HepG2 (cell line): ENCODE measurements at regions not wholly inside any gene's neighbourhood (a gene's known extent, or its start where the extent isn't known, plus 50 kb on each side); places are given as distances from the start of the nearest gene placed in this dataset.
A peak's percentile ranks its signal among the peaks of the same experiment; 100 is the strongest.

Source experiments
- ATAC-seq: fragments of 200-7000 bp; cut with Tn5 transposase; 3 replicates; pipeline ENCODE4 v1.9.1; 2020; ENCODE audit warnings: mild to moderate bottlenecking, moderate library complexity
- BruUV-seq: library from RNA; stranded (reverse); fragments of 400-500 nt; replicated peaks from 2 replicates; lab custom pipeline; 2021; lab: Mats Ljungman, UMichigan
- CTCF ChIA-PET: fragments of 300-600 bp; formaldehyde crosslinking; extraction: SDS; loops from one replicate; lab custom pipeline; 2021; ENCODE audit warnings: low total read pairs, inconsistent platforms, low intra/inter-chr PET ratio; lab: Yijun Ruan, JAX
- POLR2A ChIA-PET: fragments of 350-600 bp; sonication (Branson Sonifier 250); formaldehyde crosslinking; loops from one replicate; lab custom pipeline; 2020; ENCODE audit warnings: antibody characterized with exemption, inconsistent platforms; lab: Yijun Ruan, JAX
- DNase-seq: peaks from one replicate; pipeline ENCODE4 v3.0.0-alpha.2; 2015; ENCODE audit warnings: low spot score
- FAIRE-seq: peaks from 3 replicates; lab custom pipeline; 2011; peaks lifted over from hg19 to GRCh38; lab: Jason Lieb, UNC
- H2AFZ ChIP-seq: one replicate; pipeline ENCODE4 v1.6.1; 2011; ENCODE audit warnings: low read length, inconsistent platforms
- H3K27ac ChIP-seq: fragments of 300-600 bp; 3 replicates; pipeline ENCODE4 v1.8.0; 2011; ENCODE audit warnings: mixed run types, mild to moderate bottlenecking, mixed read lengths, low read length, inconsistent platforms; ENCODE audit not compliant: insufficient read depth; ENCODE audit errors: extremely low read length
- H3K27me3 ChIP-seq, 2 experiments: fragments of 200-600 bp in 1 of 2; 2 replicates in 1 of 2; 3 replicates in 1 of 2; pipeline versions ENCODE4 v1.6.0 to v1.8.0; 2011; ENCODE audit warnings: low read length in 2 of 2, mild to moderate bottlenecking in 2 of 2, moderate library complexity in 2 of 2, inconsistent platforms in 1 of 2; ENCODE audit not compliant: insufficient read depth in 2 of 2, control insufficient read depth in 1 of 2
- H3K36me3 ChIP-seq, 2 experiments: fragments of 200-600 bp in 1 of 2; replicated peaks in 1 of 2; 2 replicates in 1 of 2; 3 replicates in 1 of 2; pipeline versions ENCODE4 v1.5.1 to v1.8.0; 2011; ENCODE audit warnings: low read length in 2 of 2, inconsistent platforms in 1 of 2; ENCODE audit not compliant: insufficient read depth in 2 of 2, control insufficient read depth in 1 of 2
- H3K4me1 ChIP-seq: 2 replicates; pipeline ENCODE4 v1.5.1; 2012; ENCODE audit warnings: low read length, inconsistent platforms; ENCODE audit not compliant: insufficient read depth
- H3K4me2 ChIP-seq: 2 replicates; pipeline ENCODE4 v1.6.0; 2011; ENCODE audit warnings: low read depth, low read length, inconsistent platforms
- H3K4me3 ChIP-seq, 3 experiments: fragments of 200-600 bp in 1 of 3; sonication (generic), shearing (Covaris generic) in 1 of 3; replicated peaks in 1 of 3; 2 replicates each; pipeline ENCODE4 v1.5.1; 2011 to 2016; ENCODE audit warnings: low read length in 3 of 3, inconsistent platforms in 2 of 3, low read depth in 2 of 3, mild to moderate bottlenecking in 2 of 3, control low read depth in 1 of 3, mixed read lengths in 1 of 3; ENCODE audit not compliant: insufficient read depth in 1 of 3
- H3K79me2 ChIP-seq: one replicate; pipeline ENCODE4 v1.6.1; 2011; ENCODE audit warnings: low read length, inconsistent platforms; ENCODE audit not compliant: insufficient read depth
- H3K9ac ChIP-seq: 2 replicates; pipeline ENCODE4 v1.6.0; 2011; ENCODE audit warnings: mild to moderate bottlenecking, low read depth, low read length, inconsistent platforms; ENCODE audit not compliant: insufficient read depth
- H3K9me3 ChIP-seq: 2 replicates; pipeline ENCODE4 v1.5.1; 2012; ENCODE audit warnings: mild to moderate bottlenecking, low read length
- H4K20me1 ChIP-seq: 2 replicates; pipeline ENCODE4 v1.6.0; 2011; ENCODE audit warnings: inconsistent platforms, mild to moderate bottlenecking, low read length, moderate library complexity; ENCODE audit not compliant: insufficient read depth
- HCFC1 ChIP-seq: fragments of 150-350 bp; IDR thresholded peaks from 2 replicates; pipeline ENCODE4 v1.6.1; 2014; ENCODE audit warnings: low read depth, low read length
- MAFG ChIP-seq: sonication (generic); formaldehyde crosslinking; IDR thresholded peaks from 2 replicates; pipeline ENCODE4 v1.5.1; 2020; ENCODE audit warnings: mild to moderate bottlenecking, missing genetic modification reagents
- RBM22 ChIP-seq: fragments of 200-400 bp; formaldehyde crosslinking; optimal IDR thresholded peaks from 2 replicates; pipeline ENCODE3; 2017; ENCODE audit warnings: mild to moderate bottlenecking, low read length, moderate library complexity
- SMC3 ChIP-seq: IDR thresholded peaks from 2 replicates; pipeline ENCODE4 v1.6.1; 2011; ENCODE audit warnings: low read length, improper control_type of control experiment
- STAG1 ChIP-seq: sonication (generic); formaldehyde crosslinking; IDR thresholded peaks from 2 replicates; pipeline ENCODE4 v1.4.0; 2020; ENCODE audit warnings: missing genetic modification reagents
- TEAD2 ChIP-seq: sonication (generic); formaldehyde crosslinking; IDR thresholded peaks from 2 replicates; pipeline ENCODE4 v1.9.0; 2021; ENCODE audit warnings: missing genetic modification reagents
- ZFX ChIP-seq: sonication (generic); formaldehyde crosslinking; IDR thresholded peaks from 2 replicates; pipeline ENCODE4 v1.4.0; 2020; ENCODE audit warnings: mild to moderate bottlenecking, low read depth, missing genetic modification reagents, moderate library complexity
- ZNF674 ChIP-seq: sonication (generic); formaldehyde crosslinking; IDR thresholded peaks from 2 replicates; pipeline ENCODE4 v1.5.0; 2020; ENCODE audit warnings: low read depth, mild to moderate bottlenecking, missing genetic modification reagents
- WGBS: methylation state at CpG from one replicate; pipeline ENCODE4 v1.1.6; 2017; ENCODE audit warnings: low lambda C conversion rate; 5-methylcytosine and 5-hydroxymethylcytosine counted together
- in situ Hi-C: cut with HindIII; loops from 2 replicates; pipeline ENCODE4 v1.10.0; 2017; ENCODE audit warnings: low pct_unique_long_range_greater_than_20kb; ENCODE audit not compliant: extremely low pct_ligation_motif_present
- intact Hi-C: fragments of 100-400 bp; cut with micrococcal nuclease; formaldehyde crosslinking; loops from one replicate; pipeline ENCODE4 v1.10.0; 2022; ENCODE audit not compliant: unreplicated experiment
- TF ChIP-seq, protein P1 (sequence below): sonication (generic); formaldehyde crosslinking; IDR thresholded peaks from 2 replicates; pipeline ENCODE4 v1.5.0; 2020; ENCODE audit warnings: mild to moderate bottlenecking, missing genetic modification reagents, moderate library complexity

DNA sequence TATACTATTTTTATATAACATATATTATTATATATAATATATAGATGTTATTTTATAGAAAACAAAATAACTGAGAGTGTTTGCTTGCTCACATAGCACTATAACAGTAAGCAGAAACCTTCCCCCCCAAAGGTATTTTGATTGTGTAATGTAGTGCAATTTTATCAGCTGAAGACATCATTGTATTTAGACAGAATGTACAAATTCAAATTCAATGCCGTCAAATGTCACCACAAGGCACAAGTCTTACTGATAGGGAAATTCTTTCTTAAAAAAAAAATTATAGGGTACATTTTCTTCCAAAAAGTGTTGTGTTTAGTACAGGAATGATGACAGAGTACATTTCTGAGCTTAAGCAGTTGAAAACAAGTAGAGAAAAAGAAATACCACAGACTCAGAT, 1147.1 kb upstream of the SPRY2 start (continued):
- TF ChIP-seq ZFX (CRISPR knock-in tag) (no peak), MAFG (no peak), RBM22 (no peak), ZNF674 (CRISPR knock-in tag) (no peak)

DNA sequence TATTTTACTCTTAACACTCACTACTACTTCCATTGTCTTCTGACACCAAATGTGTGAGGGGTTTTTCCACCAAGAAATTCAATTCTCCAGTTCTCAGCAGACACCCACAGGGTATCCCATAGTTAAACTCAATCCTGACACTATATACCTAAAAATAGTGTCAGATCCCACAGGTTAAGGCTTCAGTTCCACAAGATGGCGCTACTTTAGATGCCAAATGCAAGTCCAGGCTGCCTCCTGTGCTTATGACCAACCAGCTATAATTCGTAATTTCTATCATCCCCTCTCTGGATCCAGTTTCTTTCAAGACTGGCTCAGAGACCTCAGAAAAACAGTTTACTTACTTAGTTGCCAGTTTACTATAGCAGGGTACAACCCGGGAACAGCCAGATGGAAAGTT, 1146.2 kb upstream of the SPRY2 start:
- BruUV-seq: no TSS peak
- ATAC-seq (peak; percentile 90), DNase-seq (peak; percentile 24), FAIRE-seq (no peak)
- intact Hi-C loops: no loop called here
- CTCF ChIA-PET: no interaction called here
- no peak for TF ChIP-seq HCFC1
- peak; percentile 16; the same call in 1 of the 2 replicates for TF ChIP-seq STAG1 (CRISPR knock-in tag)
- TF ChIP-seq TEAD2 (CRISPR knock-in tag): no peak
- peak; percentile 24; the same call in 1 of the 2 replicates for TF ChIP-seq SMC3
- TF ChIP-seq, protein P1, sequence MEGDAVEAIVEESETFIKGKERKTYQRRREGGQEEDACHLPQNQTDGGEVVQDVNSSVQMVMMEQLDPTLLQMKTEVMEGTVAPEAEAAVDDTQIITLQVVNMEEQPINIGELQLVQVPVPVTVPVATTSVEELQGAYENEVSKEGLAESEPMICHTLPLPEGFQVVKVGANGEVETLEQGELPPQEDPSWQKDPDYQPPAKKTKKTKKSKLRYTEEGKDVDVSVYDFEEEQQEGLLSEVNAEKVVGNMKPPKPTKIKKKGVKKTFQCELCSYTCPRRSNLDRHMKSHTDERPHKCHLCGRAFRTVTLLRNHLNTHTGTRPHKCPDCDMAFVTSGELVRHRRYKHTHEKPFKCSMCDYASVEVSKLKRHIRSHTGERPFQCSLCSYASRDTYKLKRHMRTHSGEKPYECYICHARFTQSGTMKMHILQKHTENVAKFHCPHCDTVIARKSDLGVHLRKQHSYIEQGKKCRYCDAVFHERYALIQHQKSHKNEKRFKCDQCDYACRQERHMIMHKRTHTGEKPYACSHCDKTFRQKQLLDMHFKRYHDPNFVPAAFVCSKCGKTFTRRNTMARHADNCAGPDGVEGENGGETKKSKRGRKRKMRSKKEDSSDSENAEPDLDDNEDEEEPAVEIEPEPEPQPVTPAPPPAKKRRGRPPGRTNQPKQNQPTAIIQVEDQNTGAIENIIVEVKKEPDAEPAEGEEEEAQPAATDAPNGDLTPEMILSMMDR (CRISPR knock-in tag): peak; percentile 52
- H3K4me2 ChIP-seq: no peak overlapping the region
- in situ Hi-C loops: no loop called here
- H2AFZ ChIP-seq: no peak overlapping the region
- 3% methylated on average over 3 of the region's 3 CpGs for WGBS
- POLR2A ChIA-PET: no interaction called here
- H3K27me3 ChIP-seq: no peaks in the 10 kb centered on the region
- no peaks in the 10 kb centered on the region for H3K36me3 ChIP-seq
- H4K20me1 ChIP-seq: no peaks in the 10 kb centered on the region
- H3K9me3 ChIP-seq: no peaks in the 10 kb centered on the region
- no peaks in the 10 kb centered on the region for H3K79me2 ChIP-seq
- no peak overlapping the region for H3K9ac ChIP-seq
- H3K4me3 ChIP-seq: no peak overlapping the region
- no peaks in the 10 kb centered on the region for H3K4me1 ChIP-seq
- no peak overlapping the region for H3K27ac ChIP-seq
